Left lung (tissue), 4 donors: ENCODE measurements at regions not wholly inside any gene's neighbourhood (a gene's known extent, or its start where the extent isn't known, plus 50 kb on each side); places are given as distances from the start of the nearest gene placed in this dataset.

Source experiments
- ATAC-seq: fragments of 200-7000 bp; cut with Tn5 transposase; one replicate; pipeline ENCODE4 v1.9.1; 2020; ENCODE audit warnings: moderate library complexity
- DNase-seq, 4 donors: peaks; one replicate each; pipeline ENCODE4 v3.0.0-alpha.2; 2013 to 2020
- H3K27ac ChIP-seq, 2 donors: fragments of 200-600 bp; sonication (generic) in 1 of 2; one replicate each; pipeline versions ENCODE4 v1.5.0 to v1.8.0; 2020 to 2021
- H3K27me3 ChIP-seq, 2 donors: fragments of 200-600 bp; sonication (generic) in 1 of 2; one replicate each; pipeline versions ENCODE4 v1.5.0 to v1.8.0; 2020 to 2021
- H3K36me3 ChIP-seq, 2 donors: fragments of 200-600 bp; sonication (generic) in 1 of 2; one replicate each; pipeline versions ENCODE4 v1.5.0 to v1.8.0; 2020 to 2021
- H3K4me1 ChIP-seq, 2 donors: fragments of 200-600 bp; one replicate each; pipeline ENCODE4 v1.8.0; 2021
- H3K4me3 ChIP-seq, 2 donors: fragments of 200-600 bp; sonication (generic) in 1 of 2; one replicate each; pipeline versions ENCODE4 v1.5.0 to v1.8.0; 2020 to 2021; ENCODE audit warnings: mild to moderate bottlenecking in 1 of 2
- H3K9me3 ChIP-seq, 2 donors: fragments of 200-600 bp; sonication (generic) in 1 of 2; one replicate each; pipeline versions ENCODE4 v1.5.0 to v1.8.0; 2020 to 2021
- intact Hi-C, 2 donors: fragments of 100-400 bp; cut with DNase I; formaldehyde crosslinking; loops; one replicate each; pipeline versions ENCODE4 v1.11.2 to v1.14.2; 2022
- TF ChIP-seq, protein P1 (sequence below), 2 donors: fragments of 200-600 bp; sonication (generic) in 1 of 2; IDR thresholded peaks; one replicate each; pipeline versions ENCODE4 v1.5.0 to v1.8.0; 2021; ENCODE audit warnings: antibody characterized with exemption in 2 of 2
- donor health status: DM: no; HTN: yes; CAD: no.
- donor health status: DM: no; HTN: no; CAD: no.

GRCh38 chr4:114196606-114197005, 217.2 kb upstream of the ARSJ start:
- Histone ChIP-seq H3K9me3 (no peaks in the 10 kb centered on the region), H3K4me3 (no peak overlapping the region), H3K4me1 (no peaks in the 10 kb centered on the region), H3K36me3 (no peaks in the 10 kb centered on the region), H3K27me3 (no peaks in the 10 kb centered on the region), H3K27ac (no peak overlapping the region)
- DNase-seq (no peak), ATAC-seq (no peak)
- intact Hi-C loops = no loop called here
- TF ChIP-seq, protein P1, sequence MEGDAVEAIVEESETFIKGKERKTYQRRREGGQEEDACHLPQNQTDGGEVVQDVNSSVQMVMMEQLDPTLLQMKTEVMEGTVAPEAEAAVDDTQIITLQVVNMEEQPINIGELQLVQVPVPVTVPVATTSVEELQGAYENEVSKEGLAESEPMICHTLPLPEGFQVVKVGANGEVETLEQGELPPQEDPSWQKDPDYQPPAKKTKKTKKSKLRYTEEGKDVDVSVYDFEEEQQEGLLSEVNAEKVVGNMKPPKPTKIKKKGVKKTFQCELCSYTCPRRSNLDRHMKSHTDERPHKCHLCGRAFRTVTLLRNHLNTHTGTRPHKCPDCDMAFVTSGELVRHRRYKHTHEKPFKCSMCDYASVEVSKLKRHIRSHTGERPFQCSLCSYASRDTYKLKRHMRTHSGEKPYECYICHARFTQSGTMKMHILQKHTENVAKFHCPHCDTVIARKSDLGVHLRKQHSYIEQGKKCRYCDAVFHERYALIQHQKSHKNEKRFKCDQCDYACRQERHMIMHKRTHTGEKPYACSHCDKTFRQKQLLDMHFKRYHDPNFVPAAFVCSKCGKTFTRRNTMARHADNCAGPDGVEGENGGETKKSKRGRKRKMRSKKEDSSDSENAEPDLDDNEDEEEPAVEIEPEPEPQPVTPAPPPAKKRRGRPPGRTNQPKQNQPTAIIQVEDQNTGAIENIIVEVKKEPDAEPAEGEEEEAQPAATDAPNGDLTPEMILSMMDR (IDR thresholded peaks at IDR 0.05) = no peak

GRCh38 chr4:114200026-114200425, 220.6 kb upstream of the ARSJ start:
- no peak for DNase-seq
- TF ChIP-seq, protein P1 (IDR thresholded peaks at IDR 0.05) = no peak
- Histone ChIP-seq H3K9me3 (no peaks in the 10 kb centered on the region), H3K27ac (no peak overlapping the region), H3K27me3 (no peaks in the 10 kb centered on the region), H3K4me1 (no peaks in the 10 kb centered on the region), H3K4me3 (no peak overlapping the region), H3K36me3 (no peaks in the 10 kb centered on the region)
- ATAC-seq = no peak
- intact Hi-C loops = no loop called here

DNA sequence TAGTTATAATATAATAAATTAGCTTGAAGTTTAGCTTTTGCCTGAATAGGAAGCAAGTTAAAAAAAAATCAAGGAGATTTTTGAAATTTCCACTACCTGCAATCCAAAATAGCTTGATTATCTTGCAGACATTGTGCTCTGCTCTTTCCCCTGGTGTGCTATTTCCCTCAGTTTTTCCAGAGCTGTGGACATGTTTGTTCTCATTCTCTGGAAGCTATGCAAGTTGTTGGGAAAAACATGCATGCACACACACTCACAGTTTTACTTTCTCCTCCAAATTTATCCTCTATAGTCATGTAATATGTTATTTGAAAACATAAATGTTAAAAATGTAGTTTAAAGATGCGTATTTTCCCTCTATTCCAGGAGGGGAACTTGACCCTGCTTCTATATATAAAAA, 225.8 kb upstream of the ARSJ start:
- Histone ChIP-seq H3K9me3 (no peaks in the 10 kb centered on the region), H3K27ac (no peak overlapping the region), H3K4me3 (no peak overlapping the region), H3K4me1 (no peaks in the 10 kb centered on the region), H3K27me3 (no peaks in the 10 kb centered on the region), H3K36me3 (no peaks in the 10 kb centered on the region)
- DNase-seq (no peak), ATAC-seq (no peak)
- intact Hi-C loops = no loop called here
- TF ChIP-seq, protein P1 (IDR thresholded peaks at IDR 0.05) = no peak

- no peak for DNase-seq
- Histone ChIP-seq H3K4me3 (no peak overlapping the region), H3K4me1 (no peaks in the 10 kb centered on the region), H3K36me3 (no peaks in the 10 kb centered on the region), H3K9me3 (no peaks in the 10 kb centered on the region), H3K27me3 (no peaks in the 10 kb centered on the region), H3K27ac (no peak overlapping the region)
- ATAC-seq = no peak
- intact Hi-C loops = no loop called here
- TF ChIP-seq, protein P1 (IDR thresholded peaks at IDR 0.05) = no peak
Measured at GRCh38 chr4:114208574-114209151, 229.2 kb upstream of the ARSJ start.

- no peaks in the 10 kb centered on the region for H3K4me1 ChIP-seq
- no peak for ATAC-seq
- intact Hi-C loops = no loop called here
Measured at GRCh38 chr4:114209584-114209983, 230.1 kb upstream of the ARSJ start.

More at GRCh38 chr4:114209584-114209983, 230.1 kb upstream of the ARSJ start:
- TF ChIP-seq, protein P1 (IDR thresholded peaks at IDR 0.05) = no peak
- H3K4me3 ChIP-seq = no peak overlapping the region
- no peaks in the 10 kb centered on the region for H3K36me3 ChIP-seq
- H3K27ac ChIP-seq = no peak overlapping the region
- no peaks in the 10 kb centered on the region for H3K27me3 ChIP-seq
- DNase-seq = no peak
- H3K9me3 ChIP-seq = no peaks in the 10 kb centered on the region
